GM12872 (cell line): ENCODE measurements at regions not wholly inside any gene's neighbourhood (a gene's known extent, or its start where the extent isn't known, plus 50 kb on each side); places are given as distances from the start of the nearest gene placed in this dataset.

Experiments used
- TF ChIP-seq, protein P1 (sequence below): IDR thresholded peaks from 3 replicates; pipeline ENCODE4 v1.5.1; 2011; ENCODE audit warnings: low read depth, mild to moderate bottlenecking, low read length, moderate library complexity; ENCODE audit not compliant: insufficient read depth

DNA sequence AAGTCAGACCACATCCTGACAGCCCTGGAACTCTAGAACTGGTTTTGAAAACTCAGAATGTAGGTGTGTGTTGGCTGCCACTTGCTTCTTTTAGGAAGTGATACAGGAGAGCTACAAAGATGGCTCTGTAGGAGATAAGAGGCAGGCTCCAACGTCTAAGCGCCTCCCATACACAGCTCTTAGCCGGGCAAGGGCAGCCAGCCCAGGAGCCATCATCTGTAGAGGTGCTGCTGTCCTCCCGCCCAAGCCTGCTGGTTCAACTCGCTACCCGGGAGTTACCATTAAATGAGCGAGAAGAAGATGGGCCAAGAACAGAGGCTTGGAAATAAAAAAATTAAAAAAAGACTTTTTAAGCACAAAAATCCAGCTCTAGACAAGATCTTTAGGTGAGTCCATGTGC is 61.2 kb upstream of the DIO3 start:
- TF ChIP-seq, protein P1, sequence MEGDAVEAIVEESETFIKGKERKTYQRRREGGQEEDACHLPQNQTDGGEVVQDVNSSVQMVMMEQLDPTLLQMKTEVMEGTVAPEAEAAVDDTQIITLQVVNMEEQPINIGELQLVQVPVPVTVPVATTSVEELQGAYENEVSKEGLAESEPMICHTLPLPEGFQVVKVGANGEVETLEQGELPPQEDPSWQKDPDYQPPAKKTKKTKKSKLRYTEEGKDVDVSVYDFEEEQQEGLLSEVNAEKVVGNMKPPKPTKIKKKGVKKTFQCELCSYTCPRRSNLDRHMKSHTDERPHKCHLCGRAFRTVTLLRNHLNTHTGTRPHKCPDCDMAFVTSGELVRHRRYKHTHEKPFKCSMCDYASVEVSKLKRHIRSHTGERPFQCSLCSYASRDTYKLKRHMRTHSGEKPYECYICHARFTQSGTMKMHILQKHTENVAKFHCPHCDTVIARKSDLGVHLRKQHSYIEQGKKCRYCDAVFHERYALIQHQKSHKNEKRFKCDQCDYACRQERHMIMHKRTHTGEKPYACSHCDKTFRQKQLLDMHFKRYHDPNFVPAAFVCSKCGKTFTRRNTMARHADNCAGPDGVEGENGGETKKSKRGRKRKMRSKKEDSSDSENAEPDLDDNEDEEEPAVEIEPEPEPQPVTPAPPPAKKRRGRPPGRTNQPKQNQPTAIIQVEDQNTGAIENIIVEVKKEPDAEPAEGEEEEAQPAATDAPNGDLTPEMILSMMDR: no peak

DNA sequence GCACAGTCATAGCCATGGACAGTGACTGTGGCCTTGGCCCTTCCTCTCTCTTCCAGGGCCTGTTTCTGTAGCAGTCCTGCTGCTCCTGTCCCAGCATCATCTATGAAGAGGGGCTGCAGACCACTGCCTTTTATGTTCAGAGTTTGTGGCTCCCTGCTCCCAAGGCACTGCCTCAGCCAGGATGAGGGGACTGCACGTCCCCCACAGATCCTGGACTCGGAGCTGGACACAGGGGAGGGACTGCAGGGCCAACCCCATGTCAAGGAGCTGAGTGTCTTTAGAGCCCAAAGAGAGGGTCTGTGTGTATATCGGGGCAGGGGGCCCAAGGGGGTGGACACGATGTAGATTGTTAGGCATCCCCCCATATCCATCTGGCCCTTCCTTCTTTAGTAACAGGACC is 60.6 kb upstream of the DIO3 start:
- TF ChIP-seq, protein P1: no peak

DNA sequence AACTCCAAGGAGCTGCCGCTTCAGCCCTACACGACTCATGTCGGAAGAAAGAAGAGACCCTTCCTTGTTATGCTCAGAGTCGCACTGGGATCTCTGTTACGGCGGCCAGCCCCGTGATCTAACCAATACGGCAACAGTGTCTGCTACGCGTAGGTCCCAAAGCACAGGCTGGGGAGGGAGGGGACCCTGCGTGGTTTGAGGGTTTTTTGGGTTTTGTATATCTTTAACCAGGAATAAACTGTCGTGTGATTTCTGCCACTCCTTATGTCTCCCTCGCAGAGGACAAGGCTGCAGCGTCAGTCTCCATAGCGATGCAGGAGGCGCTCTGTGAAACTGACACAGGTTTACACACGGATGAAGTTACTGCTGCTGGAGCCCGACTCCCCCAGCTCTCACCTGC is 60.0 kb upstream of the DIO3 start:
- TF ChIP-seq, protein P1: no peak

DNA sequence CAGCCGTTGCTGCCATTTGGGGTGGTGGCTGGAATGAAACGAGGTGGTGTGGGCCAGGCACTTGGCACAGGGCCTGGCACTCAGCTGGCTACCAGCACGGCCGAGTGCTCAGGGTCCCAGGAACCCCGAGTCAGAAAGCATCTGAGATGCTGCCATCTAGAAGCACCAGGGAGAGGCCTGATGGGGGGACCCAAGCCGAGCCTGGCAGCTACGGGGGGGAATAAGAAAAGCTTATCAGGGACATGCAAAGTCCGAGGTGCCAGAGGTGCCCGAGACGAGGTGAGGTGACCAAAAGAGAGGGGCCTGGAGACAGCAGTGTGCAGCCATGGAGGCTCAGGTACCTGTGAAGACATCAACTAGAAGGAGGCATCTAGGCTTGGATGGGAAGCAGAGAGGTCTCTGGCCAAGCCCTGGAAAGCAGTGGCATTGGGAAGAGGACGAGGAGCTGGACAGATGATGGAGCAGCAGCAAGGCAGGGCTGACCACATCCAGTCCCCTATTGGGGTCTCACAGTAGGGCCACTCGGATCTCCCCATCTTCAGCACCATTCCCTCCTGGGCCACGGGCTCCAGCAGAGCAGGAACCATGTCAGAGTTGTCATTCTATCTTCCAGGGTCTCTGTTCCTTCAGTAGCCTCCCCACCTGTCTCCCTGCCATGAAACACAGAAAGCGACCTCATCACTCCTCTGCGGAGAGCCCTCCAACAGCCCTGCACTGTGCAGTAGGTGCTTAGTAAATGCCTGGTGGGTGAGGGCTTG is 59.3 kb upstream of the DIO3 start:
- TF ChIP-seq, protein P1: no peak

DNA sequence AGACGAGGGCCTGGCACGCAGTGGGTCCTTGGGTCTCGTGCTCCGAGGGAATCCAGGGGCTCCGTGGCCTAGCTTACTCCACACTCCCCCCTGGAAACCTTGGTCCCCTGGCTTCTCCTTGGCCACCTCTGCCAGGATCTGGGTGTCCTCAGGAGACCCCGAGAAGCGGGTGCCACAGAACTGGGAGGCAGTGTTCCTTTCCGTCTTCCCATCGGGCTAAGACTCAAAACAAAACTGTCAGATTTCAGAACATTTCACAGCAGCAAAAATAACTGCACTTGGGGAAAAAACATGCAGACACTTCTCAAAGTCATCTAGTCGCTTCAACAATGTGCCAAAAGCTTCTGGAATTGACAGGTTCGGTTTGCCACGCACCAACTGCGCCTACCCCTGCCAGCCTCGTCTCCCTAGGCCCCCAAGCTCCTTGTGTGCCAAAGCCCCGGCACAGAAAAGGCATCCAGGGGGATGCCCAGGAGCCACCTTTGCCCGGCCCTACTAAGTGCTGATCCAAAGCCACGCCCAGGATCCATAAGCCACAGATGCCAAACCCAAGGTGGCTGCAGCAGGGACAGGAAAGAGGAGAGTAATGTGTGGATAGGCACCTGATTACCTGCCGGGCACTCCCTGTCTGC is 58.4 kb upstream of the DIO3 start:
- TF ChIP-seq, protein P1: no peak

DNA sequence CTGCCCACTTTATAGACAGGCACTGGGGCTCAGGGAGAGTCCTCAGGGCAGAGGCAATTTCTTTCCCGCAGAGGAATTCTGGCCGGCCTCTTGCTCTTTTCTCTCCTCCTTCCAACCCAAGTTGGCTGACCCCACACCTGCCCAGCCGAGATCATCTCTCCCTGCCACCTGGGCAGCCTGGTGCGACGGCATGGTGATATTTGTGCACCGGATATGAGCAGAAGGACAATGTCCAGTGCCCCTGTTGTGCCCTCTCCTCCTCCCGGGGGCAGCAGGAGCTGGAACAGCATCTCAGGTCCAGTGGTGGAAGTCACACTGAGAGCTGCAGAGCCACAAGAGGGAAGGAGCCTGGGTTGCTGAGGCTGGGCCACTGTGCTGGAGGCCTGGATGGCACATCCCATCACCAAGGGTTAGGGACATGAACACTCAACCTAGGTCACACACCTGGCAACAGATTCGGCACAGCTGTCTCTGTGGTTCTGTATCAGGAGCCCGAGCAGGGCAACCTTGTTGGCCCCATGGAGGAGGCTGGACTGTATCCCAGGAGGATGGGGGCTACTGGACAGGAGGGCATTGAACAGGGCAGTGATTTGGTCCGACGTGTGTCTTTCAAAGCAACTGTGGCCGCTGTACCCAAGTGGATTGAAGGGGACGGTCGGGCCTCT is 57.7 kb upstream of the DIO3 start:
- TF ChIP-seq, protein P1: no peak

DNA sequence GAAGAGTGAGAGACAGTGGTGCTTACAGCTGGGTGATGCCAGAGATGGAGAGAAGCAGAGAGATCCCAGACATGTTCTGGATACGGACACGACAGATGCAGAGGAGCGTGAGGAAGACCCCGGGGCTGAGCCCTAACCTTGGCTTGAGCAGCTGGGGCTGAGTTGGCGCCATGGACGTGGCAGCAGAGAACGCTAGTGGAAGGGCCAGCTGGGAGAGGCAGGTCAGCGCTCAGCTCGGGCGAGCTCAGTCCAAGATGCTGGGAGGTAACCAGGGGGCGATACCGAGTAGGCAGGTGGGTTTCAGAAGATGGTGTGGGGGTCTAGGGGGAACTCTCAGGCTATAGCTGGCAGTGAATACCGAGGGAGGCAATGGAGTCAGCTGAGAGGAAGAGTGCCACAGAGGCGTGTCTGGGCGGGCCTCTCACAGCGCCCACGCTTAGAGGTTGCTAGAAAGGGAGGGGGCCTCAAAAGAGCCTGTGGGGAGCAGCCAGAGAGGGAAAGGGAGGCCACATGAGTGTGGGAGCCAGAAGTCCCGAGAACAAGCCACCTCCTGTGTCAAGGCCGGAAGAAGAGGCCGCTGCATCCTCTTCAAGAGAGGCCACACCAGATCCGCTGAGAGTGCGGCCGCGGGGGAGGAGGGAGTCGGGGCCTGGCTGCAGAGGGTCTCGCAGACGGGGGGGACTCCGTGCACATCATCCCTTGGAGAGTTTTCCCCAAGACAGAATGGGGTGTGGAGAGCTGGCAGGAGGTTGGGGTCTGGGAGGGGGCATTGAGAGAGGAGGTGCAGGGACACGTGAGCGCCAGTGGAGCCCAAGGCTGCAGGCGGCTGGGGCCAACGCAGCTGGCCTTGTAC is 57.0 kb upstream of the DIO3 start:
- TF ChIP-seq, protein P1: no peak
